Body of pancreas (tissue), 4 donors: ENCODE measurements at regions not wholly inside any gene's neighbourhood (a gene's known extent, or its start where the extent isn't known, plus 50 kb on each side); places are given as distances from the start of the nearest gene placed in this dataset.

ENCODE experiments used
- POLR2A ChIP-seq, 3 donors: fragments of 450-650 bp; IDR thresholded peaks; one replicate each; pipeline ENCODE4 v1.6.1; 2016; ENCODE audit warnings: antibody characterized with exemption in 3 of 3, mild to moderate bottlenecking in 2 of 3
- TF ChIP-seq, protein P1 (sequence below), 7 experiments: fragments of 450-650 bp in 4 of 7; fragments of 200-600 bp in 3 of 7; sonication (generic) in 3 of 7; IDR thresholded peaks; one replicate each; pipeline ENCODE4 v1.5.1; 2016 to 2019; ENCODE audit warnings: antibody characterized with exemption in 7 of 7

DNA sequence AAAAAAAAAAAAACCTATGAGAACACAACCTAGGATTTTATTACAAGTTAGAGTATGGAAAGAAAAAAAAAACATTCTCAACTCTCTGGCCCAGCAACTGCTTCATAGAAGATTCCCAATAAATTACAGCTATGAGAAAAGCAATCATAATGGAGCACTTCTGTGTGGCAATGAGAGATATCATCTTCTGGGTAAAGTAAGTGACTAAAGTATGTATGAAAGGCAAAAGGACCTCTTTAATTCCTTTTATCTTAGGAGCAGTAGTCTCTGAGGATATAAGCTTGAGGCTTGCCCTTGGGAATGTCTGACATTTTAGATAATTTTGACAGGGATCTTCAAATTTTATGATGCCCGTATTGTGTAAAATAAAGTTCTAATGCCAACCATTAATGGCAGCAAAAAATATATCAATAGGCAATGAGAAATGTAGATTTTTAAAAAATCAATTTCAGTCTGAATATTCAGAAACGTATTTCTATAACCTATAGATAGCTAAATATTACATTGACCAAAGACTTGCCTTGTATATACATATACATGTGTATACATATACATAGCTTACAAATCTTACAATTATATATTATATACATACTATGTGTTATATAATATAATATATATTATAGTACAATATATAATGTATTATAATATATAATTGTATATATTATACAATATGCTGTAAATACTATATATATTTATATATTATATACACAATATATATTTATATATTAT, 823.9 kb upstream of the SLITRK1 start:
- TF ChIP-seq, protein P1, sequence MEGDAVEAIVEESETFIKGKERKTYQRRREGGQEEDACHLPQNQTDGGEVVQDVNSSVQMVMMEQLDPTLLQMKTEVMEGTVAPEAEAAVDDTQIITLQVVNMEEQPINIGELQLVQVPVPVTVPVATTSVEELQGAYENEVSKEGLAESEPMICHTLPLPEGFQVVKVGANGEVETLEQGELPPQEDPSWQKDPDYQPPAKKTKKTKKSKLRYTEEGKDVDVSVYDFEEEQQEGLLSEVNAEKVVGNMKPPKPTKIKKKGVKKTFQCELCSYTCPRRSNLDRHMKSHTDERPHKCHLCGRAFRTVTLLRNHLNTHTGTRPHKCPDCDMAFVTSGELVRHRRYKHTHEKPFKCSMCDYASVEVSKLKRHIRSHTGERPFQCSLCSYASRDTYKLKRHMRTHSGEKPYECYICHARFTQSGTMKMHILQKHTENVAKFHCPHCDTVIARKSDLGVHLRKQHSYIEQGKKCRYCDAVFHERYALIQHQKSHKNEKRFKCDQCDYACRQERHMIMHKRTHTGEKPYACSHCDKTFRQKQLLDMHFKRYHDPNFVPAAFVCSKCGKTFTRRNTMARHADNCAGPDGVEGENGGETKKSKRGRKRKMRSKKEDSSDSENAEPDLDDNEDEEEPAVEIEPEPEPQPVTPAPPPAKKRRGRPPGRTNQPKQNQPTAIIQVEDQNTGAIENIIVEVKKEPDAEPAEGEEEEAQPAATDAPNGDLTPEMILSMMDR (IDR thresholded peaks at IDR 0.05): no peak
- TF ChIP-seq POLR2A (IDR thresholded peaks at IDR 0.05): no peak
